MG63 (cell line): ENCODE measurements at regions not wholly inside any gene's neighbourhood (a gene's known extent, or its start where the extent isn't known, plus 50 kb on each side); places are given as distances from the start of the nearest gene placed in this dataset.
"Not testable (repeated sequence)": the region's sequence is repeated elsewhere in the genome, so short reads cannot be mapped to it uniquely, and the experiment has no call there.

Experiments
- DNase-seq: peaks from one replicate; pipeline ENCODE4 v3.0.0-alpha.2; 2020
- H3K27me3 ChIP-seq: fragments of 250-450 bp; sonication (Bioruptor Pico); 2 replicates; pipeline ENCODE4 v1.5.1; 2020; ENCODE audit warnings: mild to moderate bottlenecking, moderate library complexity
- H3K36me3 ChIP-seq: fragments of 250-450 bp; sonication (Bioruptor Pico); 2 replicates; pipeline ENCODE4 v1.5.1; 2020; ENCODE audit warnings: mild to moderate bottlenecking, moderate library complexity
- H3K4me3 ChIP-seq: fragments of 250-450 bp; sonication (Bioruptor Pico); 2 replicates; pipeline ENCODE4 v1.5.1; 2020; ENCODE audit warnings: mild to moderate bottlenecking, moderate library complexity
- H3K9me3 ChIP-seq: fragments of 250-450 bp; sonication (Bioruptor Pico); 2 replicates; pipeline ENCODE4 v1.5.1; 2020; ENCODE audit warnings: mild to moderate bottlenecking, moderate library complexity

DNA sequence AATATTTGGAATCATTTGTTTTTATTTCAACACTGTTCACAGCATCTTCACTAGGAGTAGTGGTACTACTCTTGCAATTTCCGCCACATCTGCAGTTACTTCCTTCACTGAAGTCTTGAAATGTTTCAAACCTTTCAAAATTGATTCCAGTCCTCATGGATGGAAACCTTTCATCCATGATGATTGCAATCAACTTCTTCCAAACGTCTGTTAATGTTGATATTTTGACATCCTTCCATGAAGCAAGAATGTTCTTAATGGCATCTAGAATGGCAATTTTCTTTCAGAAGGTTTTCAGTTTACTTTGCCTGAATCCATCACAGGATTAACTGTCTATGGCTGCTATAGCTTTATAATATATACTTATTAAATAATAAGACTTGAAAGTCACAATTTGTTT lies 736.8 kb upstream of the CA10 start:
- no peaks in the 10 kb centered on the region for H3K36me3 ChIP-seq
- no peak for DNase-seq
- H3K4me3 ChIP-seq = no peak overlapping the region
- no peaks in the 10 kb centered on the region for H3K9me3 ChIP-seq
- no peaks in the 10 kb centered on the region for H3K27me3 ChIP-seq

DNA sequence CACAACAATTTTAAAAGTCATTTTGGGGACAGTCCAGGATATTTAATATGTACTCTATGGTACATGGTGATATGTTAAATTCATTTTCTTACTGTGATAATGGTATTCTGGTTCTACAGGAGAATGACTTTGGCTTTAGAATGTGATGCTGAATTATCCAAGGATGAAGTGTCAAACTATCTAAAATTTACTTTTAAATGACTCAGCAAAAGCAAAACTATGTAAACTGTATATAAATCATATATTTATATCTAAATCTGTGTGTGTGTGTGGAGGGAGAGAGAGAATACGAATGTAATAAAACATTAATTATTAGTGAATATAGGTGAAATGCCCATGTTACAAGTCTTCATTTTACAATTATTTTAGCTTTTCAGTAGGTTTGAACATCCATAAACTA lies 733.8 kb upstream of the CA10 start:
- no peaks in the 10 kb centered on the region for H3K9me3 ChIP-seq
- H3K36me3 ChIP-seq = no peaks in the 10 kb centered on the region
- H3K27me3 ChIP-seq = no peaks in the 10 kb centered on the region
- H3K4me3 ChIP-seq = no peak overlapping the region
- DNase-seq = no peak

DNA sequence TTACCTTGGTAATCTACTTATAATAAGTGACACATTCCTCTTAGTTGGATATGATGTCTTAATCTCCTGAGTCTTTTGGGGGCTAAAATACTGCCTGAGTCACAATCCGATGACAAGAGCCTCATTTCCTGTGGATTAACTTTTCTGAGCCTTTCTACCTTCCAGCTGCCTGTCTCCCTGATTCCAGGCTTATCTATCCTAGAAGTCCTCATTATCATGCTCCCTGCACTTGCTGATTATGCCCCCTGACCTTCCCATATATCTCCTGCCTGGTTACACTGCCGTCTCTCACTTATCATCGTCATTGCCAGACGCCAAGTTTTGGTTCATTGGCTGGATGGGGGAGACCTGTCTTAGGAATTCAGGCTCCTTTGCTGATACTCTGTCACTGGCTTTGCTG lies 727.4 kb upstream of the CA10 start:
- Histone ChIP-seq H3K36me3 (no peaks in the 10 kb centered on the region), H3K9me3 (no peaks in the 10 kb centered on the region), H3K4me3 (no peak overlapping the region), H3K27me3 (no peaks in the 10 kb centered on the region; the same call in 1 of the 2 replicates)
- DNase-seq = no peak

DNA sequence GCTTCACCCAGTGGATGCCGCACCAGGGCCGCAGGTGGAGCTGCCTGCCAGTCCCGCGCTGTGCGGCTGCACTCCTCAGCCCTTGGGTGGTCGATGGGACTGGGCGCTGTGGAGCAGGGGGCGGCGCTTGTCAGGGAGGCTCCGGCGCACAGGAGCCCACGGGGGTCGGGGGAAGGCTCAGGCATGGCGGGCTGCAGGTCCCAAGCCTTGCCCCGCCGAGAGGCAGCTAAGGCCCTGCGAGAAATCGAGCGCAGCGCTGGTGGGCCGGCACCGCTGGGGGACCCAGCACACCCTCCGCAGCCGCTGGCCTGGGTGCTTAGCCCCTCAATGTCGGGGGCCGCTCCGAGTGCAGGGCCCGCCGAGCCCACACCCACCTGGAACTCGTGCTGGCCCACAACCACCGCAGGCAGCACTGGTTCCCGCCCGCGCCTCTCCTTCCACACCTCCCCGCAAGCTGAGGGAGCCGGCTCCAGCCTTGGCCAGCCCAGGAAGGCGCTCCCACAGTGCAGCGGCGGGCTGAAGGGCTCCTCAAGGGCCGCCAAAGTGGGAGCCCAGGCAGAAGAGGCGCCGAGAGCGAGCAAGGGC lies 725.5 kb upstream of the CA10 start:
- H3K27me3 ChIP-seq, H3K4me3 ChIP-seq, H3K36me3 ChIP-seq, H3K9me3 ChIP-seq, DNase-seq: not testable (repeated sequence)

DNA sequence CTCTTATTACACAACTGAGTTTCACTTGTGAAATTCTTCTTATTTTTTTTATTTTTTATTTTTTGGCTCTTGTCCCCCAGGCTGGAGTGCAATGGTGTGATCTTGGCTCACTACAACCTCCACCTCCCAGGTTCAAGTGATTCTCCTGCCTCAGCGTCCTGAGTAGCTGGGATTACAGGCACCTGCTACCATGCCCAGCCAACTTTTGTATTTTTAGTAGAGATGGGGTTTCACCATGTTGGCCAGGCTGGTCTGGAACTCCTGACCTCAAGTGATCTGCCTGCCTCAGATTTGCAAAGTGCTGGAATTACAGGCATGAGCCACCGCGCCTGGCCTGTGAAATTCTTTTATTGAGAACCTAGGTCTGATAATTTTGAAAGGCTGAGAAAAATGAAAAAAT lies 688.3 kb upstream of the CA10 start:
- not testable (repeated sequence) for H3K9me3 ChIP-seq, H3K36me3 ChIP-seq, DNase-seq

DNA sequence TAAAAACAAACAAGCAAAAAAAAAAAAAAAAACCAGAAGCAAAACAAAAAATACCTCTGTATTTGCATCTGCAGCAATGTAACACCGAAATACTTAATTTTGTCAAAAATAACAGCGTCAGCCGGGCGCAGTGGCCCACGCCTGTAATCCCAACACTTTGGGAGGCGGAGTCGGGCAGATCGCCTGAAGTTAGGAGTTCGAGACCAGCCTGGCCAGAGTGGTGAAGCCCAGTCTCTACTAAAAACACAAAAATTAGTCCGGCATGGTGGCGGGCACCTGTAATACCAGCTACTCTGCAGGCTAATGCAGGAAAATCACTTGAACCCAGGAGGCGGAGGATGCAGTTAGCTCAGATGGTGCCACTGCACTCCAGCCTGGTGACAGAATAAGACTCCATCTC lies 683.5 kb upstream of the CA10 start:
- DNase-seq = no peak
- no peaks in the 10 kb centered on the region for H3K36me3 ChIP-seq
- H3K27me3 ChIP-seq = no peaks in the 10 kb centered on the region
- H3K4me3 ChIP-seq = no peak overlapping the region
- H3K9me3 ChIP-seq = no peaks in the 10 kb centered on the region

More for the DNA sequence above, 688.3 kb upstream of the CA10 start:
- H3K27me3 ChIP-seq, H3K4me3 ChIP-seq: not testable (repeated sequence)

DNA sequence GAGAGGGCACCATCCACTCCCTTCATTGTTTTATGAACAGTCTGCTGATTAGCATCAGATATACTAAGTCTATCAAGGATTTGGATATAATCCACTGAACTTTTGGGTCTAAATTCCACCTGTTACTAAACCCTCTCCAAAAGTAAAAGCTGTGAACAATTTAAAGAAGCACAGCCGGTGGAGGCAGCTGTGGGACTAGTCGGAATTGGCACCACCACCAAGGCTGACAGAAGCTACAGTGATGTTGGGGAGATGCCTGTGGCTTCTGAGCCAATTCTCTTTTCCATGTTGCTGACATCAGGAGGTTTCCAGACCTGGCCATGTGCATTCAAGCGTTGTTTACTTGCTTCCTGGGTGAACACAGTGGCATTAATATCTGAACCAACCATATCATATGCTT lies 679.0 kb upstream of the CA10 start:
- H3K4me3 ChIP-seq = no peak overlapping the region
- no peaks in the 10 kb centered on the region for H3K27me3 ChIP-seq
- H3K36me3 ChIP-seq = no peaks in the 10 kb centered on the region
- H3K9me3 ChIP-seq = no peaks in the 10 kb centered on the region
- DNase-seq = no peak

DNA sequence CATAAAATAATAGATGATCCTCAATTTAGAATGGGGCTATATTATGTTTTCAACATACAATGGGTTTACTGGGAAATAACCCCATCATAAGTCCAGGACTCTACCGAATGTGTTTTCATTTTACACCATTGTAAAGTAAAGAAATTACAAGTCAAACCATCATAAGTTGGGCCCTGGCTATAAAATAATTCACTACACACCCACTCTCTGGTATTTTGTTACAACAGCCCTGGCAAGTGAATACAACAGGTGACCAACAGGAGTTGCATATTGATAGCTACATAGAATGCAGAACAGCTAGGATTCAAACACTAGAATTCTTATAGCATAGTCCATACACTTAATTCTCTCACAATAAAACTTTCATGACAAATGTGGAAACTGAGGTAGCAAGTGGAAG lies 673.0 kb upstream of the CA10 start:
- DNase-seq = no peak
- H3K4me3 ChIP-seq = no peak overlapping the region
- H3K27me3 ChIP-seq = peaks cover 2% of the 10 kb centered on the region; the same call in 1 of the 2 replicates
- no peaks in the 10 kb centered on the region for H3K9me3 ChIP-seq
- H3K36me3 ChIP-seq = no peaks in the 10 kb centered on the region

DNA sequence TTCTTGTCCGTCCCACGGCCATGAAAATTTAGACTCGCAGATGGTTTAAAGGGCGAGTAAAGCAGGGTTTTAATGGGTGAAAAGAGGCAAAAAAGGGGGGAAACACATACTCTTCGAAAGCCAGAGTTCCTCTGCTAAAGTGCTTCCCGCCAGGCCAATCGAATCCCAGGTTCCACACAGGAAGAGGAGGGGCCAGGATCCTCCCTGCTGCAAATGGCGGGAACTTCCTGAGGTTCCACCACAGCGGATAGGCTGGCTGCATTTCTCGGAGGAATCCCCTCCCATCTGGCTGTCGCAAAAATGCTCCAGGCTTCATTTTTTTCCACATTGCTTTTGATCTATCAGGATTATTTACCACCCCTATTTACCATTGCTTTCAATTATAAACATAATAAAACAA lies 670.1 kb upstream of the CA10 start:
- peaks cover 2% of the 10 kb centered on the region; the same call in 1 of the 2 replicates for H3K27me3 ChIP-seq
- no peak overlapping the region for H3K4me3 ChIP-seq
- DNase-seq = no peak
- no peaks in the 10 kb centered on the region for H3K9me3 ChIP-seq
- no peaks in the 10 kb centered on the region for H3K36me3 ChIP-seq

DNA sequence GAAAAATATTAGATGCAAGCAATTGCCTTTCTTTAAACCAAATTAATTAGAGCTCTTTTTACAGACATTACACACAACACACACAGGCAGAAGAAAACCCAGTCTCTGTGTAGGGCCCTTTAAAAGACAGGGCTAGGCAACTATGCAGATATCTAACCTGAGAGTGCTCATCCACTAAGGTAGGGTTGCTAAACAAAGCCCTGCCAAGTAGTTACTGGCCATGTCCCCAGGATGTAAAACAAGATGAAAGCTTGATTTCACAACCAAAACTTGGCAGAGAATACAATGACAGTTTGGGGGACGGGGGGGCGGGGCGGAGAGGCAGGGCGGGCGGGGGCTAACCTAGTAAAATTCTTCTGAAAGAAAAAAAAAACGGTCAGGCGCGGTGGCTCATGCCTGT lies 669.0 kb upstream of the CA10 start:
- no peaks in the 10 kb centered on the region for H3K9me3 ChIP-seq
- H3K36me3 ChIP-seq = no peaks in the 10 kb centered on the region
- no peak for DNase-seq
- peaks cover 2% of the 10 kb centered on the region; the same call in 1 of the 2 replicates for H3K27me3 ChIP-seq
- no peak overlapping the region for H3K4me3 ChIP-seq

DNA sequence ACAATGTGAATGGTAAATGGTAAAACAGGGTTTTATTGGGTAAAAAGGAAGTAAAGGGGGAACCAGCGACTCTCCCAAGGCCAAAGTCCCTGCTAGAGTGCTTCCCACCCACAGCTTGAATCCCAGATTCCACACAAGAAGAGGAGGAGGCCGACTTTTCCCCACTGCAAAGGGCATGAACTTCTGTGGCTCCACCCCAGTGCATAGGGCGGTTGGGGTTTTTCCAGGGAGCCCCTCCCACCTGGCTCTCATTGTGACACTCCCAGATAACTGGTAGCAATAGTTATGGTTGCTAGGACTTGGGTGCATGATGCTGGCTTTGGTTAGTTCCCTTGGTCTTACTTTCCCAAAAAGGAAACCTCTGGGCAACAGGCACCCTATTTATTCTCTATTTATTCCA lies 666.0 kb upstream of the CA10 start:
- no peaks in the 10 kb centered on the region for H3K36me3 ChIP-seq
- DNase-seq = no peak
- no peak overlapping the region for H3K4me3 ChIP-seq
- H3K27me3 ChIP-seq = no peaks in the 10 kb centered on the region; the same call in 1 of the 2 replicates
- no peaks in the 10 kb centered on the region for H3K9me3 ChIP-seq

DNA sequence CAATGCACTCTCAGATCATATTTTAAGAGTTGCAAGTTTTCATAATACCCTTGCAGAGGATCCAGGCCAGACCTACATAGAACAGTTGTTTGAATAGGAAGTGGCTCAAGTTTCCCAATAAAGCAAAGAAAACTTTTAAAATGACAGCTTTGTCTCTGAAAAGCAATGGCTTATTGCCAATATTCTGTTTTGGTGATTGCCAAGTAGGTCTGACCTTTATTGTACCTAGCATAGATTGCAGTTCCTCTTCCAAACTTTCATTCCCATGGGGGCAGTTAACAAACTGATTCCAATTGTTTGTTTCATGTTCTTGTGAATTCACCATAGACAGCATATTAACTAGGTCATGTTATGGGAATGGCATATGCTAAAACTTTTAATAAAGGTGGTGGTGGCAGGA lies 664.6 kb upstream of the CA10 start:
- H3K27me3 ChIP-seq = no peaks in the 10 kb centered on the region; the same call in 1 of the 2 replicates
- no peak for DNase-seq
- H3K36me3 ChIP-seq = no peaks in the 10 kb centered on the region
- H3K4me3 ChIP-seq = no peak overlapping the region
- H3K9me3 ChIP-seq = no peaks in the 10 kb centered on the region

DNA sequence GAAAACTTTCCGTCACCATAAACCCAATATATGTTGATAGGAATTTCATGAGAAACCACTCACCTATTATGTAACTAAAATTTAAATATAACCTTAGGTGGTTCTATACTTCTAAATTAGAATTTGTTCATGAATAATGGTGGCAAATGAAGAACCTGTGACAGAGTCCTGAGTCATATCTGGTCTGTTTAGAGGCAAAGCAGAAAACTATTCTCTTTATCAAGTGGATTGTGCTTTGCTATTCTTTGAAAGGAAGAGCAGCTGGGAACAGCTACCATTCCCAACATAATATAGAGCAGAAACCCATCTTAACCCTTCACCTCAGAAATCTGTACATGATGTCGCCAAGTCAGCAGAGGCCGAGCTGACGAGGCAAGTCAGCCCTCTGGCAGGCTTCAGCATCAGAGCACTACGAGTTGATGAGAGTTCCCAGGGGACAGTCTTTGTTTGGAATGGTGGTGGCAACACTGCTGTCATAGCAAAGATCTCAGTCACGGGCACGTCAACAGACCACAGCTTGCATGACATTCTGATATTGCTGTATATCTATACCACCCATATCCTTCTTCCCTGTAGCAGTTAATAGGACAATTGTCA lies 631.9 kb upstream of the CA10 start:
- Histone ChIP-seq H3K27me3 (no peaks in the 10 kb centered on the region), H3K4me3 (no peak overlapping the region), H3K36me3 (no peaks in the 10 kb centered on the region), H3K9me3 (no peaks in the 10 kb centered on the region)
- no peak for DNase-seq

DNA sequence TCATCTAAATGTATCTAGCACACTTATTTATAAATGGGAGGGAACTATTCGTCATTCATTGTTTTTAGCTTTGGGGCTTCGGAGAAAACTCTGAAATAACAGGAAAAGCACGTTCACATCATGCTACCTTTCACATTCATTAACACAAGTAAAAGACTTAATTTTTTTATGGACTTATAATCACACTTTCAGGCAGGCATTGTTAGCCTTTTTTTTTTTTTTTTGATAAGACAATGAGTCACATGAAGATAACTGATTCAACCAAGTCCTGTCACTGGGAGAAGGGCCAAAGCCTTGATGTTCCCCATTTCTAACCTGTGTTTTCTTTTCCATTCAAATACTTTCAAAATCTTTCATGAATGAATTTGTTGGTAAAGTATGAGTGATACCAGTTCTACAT lies 631.3 kb upstream of the CA10 start:
- H3K4me3 ChIP-seq = no peak overlapping the region
- DNase-seq = no peak
- no peaks in the 10 kb centered on the region for H3K9me3 ChIP-seq
- no peaks in the 10 kb centered on the region for H3K27me3 ChIP-seq
- H3K36me3 ChIP-seq = no peaks in the 10 kb centered on the region

DNA sequence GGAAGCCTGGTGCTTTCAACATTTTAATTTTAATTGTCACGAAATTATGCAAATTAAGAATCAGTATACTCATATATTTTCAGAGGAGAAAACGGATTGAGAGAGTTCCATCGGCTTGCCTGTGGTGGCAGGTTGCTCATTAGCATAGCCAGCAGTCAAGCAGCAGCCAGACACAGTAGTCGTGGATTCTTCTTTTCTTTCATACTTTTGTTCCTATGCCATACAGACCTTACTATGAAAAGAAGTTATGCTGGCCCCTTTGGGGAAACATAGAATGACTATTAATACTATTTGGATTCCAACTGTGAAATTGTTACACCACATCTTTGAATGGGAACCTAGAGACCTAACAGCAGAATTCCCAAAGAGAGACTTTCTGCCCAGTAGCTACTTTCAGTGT lies 617.7 kb upstream of the CA10 start:
- no peak overlapping the region for H3K4me3 ChIP-seq
- DNase-seq = no peak
- no peaks in the 10 kb centered on the region for H3K9me3 ChIP-seq
- H3K36me3 ChIP-seq = no peaks in the 10 kb centered on the region
- no peaks in the 10 kb centered on the region; the same call in 1 of the 2 replicates for H3K27me3 ChIP-seq

DNA sequence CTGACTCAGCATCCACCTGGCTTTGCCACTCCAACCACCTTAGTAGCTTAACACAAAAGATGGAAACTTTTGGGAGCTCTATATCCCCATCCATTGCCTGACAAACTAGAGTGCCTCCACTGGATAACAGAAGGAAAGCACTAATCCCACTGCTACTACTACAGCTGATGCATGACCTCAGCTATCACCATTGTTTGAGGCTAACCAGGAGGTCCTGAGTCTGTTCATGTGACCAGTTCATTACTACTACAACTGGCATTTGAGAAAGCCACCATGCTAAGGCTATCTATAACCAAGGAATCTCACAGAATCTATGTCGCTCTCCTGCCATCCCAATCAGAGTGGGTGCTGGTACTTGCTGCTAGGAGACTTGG lies 604.3 kb upstream of the CA10 start:
- H3K4me3 ChIP-seq = no peak overlapping the region
- no peaks in the 10 kb centered on the region for H3K27me3 ChIP-seq
- no peaks in the 10 kb centered on the region for H3K9me3 ChIP-seq
- no peak for DNase-seq
- H3K36me3 ChIP-seq = no peaks in the 10 kb centered on the region

DNA sequence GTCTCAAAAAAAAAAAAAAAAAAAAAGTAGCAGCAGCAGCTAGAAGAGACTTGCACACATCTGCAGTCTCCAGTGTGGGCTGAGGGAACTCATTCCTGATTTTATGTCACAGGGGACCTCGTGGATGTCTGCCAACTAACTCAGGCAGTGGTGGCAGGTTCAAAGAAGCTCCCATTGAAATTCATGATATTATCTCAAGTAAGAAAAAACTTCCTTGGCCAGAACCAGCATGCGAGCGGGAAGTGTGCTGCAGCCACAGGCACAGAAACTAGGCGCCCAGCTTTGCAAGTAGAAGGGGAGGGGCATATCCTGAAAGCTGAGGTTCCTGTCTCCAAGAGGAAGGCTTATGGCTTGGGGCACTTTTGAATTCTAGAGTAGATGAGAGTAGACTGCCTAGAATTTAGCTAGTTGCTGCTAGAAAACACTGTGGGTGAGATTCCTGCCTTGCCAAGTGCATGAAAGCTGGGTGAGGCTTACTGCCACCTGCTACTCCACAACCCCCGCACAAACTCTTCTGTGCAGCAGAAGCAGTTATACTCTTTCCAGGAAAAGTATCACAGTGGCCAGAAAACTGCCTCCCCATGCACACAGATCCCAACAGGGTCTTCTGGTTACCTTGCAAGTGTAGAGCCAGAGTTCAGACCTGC lies 603.8 kb upstream of the CA10 start:
- no peaks in the 10 kb centered on the region for H3K36me3 ChIP-seq
- H3K9me3 ChIP-seq = no peaks in the 10 kb centered on the region
- DNase-seq = no peak
- H3K4me3 ChIP-seq = no peak overlapping the region
- no peaks in the 10 kb centered on the region for H3K27me3 ChIP-seq

DNA sequence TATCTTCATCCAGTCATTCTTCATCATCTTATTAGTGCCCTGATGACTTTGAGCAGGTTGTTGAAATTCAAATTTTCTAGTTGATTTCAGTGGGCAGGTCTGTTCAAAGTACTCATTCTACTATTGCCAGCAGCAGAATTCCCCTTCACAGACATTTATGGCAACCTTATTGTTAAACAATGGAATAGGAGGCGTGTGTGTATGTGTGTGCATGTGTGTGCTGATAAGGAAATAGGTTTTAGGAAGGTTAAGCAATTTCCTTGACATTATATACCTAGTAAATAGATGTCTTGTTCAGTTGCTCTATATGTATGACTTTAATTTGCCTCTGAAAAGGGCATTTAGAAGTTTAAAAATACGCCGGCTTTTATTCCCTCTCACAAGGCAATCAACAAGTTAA lies 601.4 kb upstream of the CA10 start:
- DNase-seq = no peak
- Histone ChIP-seq H3K27me3 (no peaks in the 10 kb centered on the region), H3K4me3 (no peak overlapping the region), H3K36me3 (no peaks in the 10 kb centered on the region), H3K9me3 (no peaks in the 10 kb centered on the region)
